Right renal pelvis (tissue), 4 donors: ENCODE measurements at regions not wholly inside any gene's neighbourhood (a gene's known extent, or its start where the extent isn't known, plus 50 kb on each side); places are given as distances from the start of the nearest gene placed in this dataset.
"Not testable (repeated sequence)": the region's sequence is repeated elsewhere in the genome, so short reads cannot be mapped to it uniquely, and the experiment has no call there.

Experiments used
- DNase-seq, 4 donors: peaks; one replicate each; pipeline ENCODE4 v3.0.0-alpha.2; 2013; ENCODE audit warnings: low read depth in 4 of 4, low spot score in 3 of 4, missing footprints in 1 of 4

DNA sequence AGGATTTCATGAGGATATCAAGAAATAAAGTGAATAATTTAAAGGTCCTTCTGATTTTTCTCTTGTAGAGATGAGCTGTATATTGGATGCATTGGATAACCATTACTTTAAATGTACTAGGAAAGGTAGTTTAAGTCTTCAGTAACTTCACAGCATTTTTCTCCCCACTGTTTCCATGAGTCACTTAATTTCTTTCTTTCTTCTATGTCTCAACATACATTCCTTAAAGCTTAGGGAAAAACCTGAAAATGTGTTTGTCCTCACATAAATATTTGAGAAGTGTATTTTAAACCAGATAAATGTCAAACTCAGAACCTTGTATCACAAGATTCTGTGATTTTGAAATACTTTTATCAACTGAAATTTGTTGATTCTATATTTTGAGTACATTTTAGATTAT lies 1970.2 kb upstream of the FLRT2 start:
- DNase-seq = no peak

DNA sequence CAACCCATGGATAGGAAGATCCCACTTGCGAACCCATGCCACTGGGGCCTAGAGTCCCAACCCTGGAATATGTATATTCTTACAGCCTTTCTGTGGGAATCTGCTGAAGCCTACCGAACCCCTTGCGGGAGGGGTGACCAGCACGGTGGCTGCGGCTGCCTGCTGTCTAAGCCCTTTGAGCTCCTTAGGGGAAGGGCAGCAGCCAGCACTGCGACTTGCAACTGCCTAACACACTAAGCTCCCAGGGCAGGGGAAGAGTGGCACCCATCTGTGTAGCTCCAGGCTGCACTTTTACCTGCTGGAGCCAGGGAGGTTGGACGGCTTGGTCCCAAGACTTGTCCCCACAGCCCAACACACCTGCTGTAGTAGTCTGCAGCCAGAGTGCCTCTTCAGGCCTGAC lies 1968.7 kb upstream of the FLRT2 start:
- DNase-seq = no peak

DNA sequence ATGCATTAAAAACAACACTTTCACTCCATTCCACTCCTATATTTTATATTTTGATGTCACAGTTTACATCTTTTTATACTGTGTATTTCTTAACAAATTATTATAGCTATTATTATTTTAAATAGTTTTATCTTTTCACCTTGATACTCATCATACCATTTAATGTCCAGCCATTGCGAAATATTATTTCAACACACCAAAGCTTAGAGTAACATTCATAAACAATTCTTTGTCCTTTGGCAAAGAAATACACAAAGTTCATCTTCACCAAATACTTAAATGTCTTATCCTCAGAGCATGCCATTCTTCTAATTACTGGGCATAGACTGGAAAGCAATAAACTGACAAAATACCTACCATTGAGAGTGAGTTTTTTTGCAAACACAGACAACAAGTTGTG lies 1963.4 kb upstream of the FLRT2 start:
- DNase-seq = no peak

DNA sequence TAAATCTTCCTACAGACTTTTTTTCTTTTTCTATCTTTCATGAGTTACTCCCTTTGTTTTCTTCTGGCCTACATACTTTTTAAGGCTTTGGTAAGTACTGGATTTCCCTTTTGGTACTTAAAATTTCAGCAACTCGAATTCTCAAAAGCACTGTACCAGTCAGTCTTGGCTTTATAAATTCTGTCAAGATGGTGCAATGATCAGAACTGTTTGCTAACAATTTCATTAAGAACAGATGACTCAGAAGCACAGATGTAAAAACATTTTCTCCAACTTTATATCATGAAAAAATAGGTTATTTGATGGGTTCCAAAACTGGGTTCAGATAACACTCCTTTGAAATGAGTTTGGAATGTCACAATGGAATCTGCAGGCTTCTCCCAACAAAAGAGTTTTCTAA lies 1961.8 kb upstream of the FLRT2 start:
- DNase-seq = no peak

DNA sequence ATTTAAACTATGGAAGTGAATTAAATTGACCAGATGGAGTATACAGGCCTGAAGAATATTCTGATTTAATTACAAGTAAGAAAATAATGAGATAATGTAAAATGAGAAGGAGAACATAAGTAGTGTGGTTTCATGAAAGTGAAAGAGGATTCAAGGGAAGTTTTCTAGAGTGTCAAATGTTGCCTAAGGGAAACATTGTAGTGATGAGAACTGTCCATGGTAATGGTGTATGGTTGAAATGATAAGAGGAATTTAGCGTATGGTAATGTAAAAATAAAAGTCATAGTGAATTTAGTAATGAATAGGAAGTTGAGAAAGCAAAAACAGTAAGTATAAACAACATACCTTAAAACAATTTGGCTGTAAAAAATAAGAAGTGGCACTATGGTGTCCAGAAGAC lies 1954.6 kb upstream of the FLRT2 start:
- no peak for DNase-seq

DNA sequence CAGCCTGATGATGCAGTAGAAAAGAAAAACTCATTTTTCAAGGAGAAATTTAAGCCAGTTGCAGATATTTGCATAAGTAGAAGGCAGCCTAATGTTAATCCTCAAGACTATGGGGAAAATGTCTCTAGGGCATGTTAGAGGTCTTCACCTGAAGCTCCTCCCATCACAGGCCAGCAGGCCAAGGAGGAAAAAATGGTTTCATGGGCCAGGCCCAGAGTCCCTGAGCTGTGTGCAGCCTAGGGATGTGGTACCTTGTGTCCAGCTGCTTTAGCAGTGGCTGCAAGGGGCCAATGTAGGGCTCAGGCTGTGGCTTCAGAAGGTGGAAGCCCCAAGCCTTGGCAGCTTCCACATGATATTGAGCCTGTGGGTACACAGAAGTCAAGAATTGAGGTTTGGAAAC lies 1946.7 kb upstream of the FLRT2 start:
- DNase-seq = no peak

DNA sequence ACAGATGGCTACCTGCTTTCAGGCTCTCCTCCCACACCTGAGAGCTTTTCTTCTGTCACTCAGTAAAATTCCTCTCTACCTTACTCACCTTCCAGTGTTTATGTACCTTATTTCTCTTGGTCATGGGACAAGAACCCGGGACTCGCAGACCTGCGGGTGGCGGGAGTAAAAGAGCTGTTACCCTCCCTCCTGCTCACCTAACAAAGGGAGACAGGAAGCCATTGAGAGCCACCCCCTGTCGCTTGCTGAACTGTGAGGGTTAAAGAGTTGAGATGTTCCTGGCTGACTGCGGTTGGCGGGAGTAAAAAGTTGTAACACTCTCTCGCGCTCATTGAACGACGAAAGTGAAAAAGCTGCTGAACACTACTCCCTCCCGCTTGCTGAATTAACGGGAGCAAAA lies 1935.1 kb upstream of the FLRT2 start:
- DNase-seq = no peak

DNA sequence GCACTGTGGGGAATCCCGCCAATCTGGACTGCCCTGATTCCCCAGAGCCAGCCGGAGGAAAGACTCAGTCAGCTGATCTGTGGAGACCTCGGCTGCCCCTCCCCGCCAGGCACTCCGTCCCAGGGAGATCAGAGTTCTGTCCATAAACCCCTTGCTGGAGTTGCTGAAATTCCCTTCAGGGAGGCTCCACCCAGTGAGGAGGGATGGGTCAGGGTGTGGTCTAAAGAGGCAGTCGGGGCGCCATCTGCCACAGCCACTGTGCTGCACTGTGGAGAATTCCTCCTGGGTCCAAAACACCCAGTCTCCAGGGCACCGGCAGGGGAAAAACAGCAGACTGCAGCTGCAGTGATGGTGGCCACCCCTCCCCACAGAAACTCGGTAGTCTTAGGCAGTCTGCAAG lies 1922.3 kb upstream of the FLRT2 start:
- DNase-seq = no peak

DNA sequence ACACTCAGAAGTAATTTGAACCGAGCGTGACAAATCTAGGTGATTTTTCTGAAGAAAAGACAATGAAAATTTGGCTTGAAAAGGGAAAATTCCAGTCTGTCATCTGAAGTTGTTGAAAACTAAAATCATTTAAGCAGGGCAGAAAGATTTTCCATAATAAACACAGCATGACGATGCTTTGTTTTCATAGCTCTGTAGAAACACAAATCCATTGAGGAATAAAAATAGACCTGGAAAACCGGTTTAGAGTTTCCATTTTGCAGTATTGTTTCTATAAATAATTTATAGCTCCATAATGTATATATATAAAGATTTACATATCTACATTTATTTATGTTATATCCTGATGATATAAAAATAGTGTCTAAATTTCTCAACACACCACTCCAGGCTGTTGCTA lies 1918.5 kb upstream of the FLRT2 start:
- DNase-seq = no peak

DNA sequence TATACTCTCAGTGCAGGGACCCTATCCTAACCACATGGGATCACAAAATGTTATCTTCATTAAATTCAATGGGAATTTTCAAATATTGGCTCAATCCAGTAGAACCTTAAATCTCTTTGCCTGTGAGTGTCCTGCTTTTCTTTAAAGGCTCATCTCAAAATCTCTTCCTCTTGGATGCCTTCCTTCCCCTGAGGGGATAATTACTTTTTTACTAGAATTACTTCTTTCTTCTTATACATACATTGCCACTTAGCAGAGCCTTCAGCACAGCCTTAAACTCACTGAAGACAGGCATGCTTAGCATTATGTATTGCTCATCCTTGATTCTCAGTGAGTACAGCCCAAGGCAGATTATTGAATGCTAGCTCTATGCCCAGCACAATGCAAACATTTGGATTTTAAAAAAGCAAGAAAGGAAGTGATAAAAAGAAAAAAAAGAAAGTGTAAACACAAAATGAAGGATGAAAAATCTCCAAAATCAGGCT lies 1918.0 kb upstream of the FLRT2 start:
- no peak for DNase-seq

DNA sequence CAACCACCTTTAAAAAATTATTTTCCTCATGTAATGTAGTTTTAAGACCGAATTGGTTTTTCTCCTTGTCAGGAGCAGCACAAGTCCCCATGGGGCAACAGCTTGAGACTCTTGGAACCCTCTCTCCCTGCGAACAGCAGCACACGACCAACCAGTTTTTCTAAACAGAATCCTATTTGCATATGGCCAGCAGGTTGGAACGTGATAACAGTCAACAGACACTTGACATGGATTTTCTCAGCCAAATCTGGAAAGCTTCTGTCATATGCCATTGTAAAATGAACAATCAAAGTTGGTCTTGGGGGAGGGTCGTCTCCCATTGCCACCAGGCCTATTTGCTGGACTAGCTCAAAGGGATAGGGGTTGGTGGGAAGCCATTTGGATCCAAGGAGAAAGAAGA lies 1915.0 kb upstream of the FLRT2 start:
- no peak for DNase-seq

DNA sequence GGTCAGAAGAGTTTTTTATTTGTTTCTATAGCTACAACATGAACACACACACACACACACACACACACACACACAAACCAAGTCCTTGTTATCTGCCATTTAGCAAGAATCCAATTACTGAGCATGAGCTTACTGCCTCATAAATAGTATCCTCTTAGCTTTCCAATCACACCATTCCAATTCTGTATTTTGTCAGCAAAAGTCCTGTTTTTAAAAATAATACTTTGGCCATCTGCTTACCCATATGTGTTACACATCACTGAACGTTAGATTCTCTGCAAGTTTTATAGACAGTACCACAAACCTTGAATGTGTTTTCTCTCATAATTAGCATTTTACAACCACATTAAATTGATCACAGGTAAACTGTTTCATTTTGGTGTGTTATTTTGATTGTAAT lies 1905.4 kb upstream of the FLRT2 start:
- DNase-seq = no peak

DNA sequence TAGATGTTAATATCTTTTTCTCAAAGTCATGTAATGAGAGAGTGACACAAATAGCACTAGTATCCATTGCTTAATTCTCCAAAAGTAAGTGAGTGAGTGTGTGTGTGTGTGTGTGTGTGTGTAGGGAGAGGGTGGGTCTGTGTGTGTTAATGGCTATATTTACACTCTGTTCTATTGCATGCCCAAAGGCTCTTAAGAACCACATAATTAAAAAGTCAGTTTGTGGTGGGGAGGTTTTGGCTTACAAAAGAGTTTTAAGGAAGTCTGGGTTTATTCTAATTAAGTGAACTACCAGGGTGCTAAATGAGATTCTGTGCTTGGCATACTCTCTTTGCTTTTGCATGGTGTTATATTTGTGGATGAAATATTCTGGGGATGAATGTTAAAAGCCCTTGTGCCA lies 1897.6 kb upstream of the FLRT2 start:
- no peak for DNase-seq

DNA sequence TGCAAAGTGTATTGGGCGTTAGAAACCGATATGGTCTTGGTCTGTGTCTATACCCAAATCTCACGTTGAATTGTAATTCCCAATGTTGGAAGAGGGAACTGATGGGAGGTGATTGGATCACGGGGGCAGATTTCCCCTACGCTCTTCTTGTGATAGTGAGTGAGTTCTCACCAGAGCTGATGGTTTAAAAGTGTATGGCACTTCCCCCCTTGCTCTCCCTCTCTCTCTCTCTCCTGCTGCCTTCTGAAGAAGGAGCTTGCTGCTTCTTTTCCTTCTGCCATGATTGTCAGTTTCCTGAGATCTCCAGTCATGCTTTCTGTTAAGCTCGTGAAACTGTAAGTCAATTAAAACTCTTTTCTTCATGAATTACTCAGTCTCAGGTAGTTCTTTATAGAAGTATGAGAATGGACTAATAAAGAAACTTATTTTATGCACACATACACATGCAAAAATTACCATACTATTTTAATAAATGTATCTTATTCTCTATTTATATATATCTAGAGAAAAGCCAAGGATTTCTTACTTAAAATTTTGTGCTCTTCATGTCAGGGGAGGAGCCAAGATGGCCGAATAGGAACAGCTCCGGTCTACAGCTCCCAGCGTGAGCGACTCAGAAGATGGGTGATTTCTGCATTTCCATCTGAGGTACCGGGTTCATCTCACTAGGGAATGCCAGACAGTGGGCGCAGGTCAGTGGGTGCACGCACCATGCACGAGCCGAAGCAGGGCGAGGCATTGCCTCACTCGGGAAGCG lies 1891.0 kb upstream of the FLRT2 start:
- DNase-seq = no peak

DNA sequence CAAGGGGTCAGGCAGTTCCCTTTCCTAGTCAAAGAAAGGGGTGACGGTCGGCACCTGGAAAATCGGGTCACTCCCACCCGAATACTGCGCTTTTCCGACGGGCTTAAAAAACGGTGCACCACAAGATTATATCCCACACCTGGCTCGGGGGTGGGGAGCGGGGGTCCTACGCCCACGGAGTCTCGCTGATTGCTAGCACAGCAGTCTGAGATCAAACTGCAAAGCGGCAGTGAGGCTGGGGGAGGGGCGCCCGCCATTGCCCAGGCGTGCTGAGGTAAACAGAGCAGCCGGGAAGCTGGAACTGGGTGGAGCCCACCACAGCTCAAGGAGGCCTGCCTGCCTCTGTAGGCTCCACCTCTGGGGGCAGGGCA lies 1890.5 kb upstream of the FLRT2 start:
- DNase-seq = not testable (repeated sequence)

DNA sequence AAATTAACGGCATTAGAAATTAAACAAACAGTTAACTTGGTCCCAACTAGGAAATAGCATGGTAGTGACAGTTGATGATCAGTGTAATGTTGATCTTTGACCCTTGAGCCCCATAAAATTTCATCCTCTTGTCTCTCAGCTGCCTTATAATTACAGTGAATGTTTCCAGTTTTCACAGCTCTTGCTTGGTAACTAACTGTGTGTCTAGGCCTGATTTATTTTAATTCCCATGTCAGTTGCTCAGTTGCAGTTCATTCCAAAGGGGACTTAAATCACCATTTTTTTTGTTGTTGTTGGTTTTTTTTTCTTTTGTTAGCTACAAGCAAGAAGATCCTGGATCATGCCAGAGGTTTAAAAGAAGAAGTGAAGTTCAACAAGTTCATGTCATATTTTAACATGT lies 1883.7 kb upstream of the FLRT2 start:
- DNase-seq = no peak

DNA sequence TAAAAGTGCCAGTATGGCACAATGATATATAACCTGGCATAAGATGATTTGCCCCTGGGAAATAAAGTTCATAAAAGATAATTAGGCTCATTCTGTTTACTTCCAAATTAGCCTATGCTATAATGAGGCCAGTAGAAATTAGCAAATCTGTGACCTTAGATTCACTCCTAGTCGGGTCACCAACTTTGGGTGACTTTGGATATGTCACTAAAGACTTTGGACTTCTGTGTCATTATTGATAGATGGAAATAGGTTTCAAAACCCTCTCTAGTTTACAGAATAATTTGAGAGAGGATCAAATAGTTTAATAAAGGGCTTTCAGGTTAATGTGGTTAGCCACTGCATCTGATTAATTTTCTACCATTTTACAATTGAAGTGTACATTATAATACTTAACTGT lies 1869.3 kb upstream of the FLRT2 start:
- DNase-seq = no peak

DNA sequence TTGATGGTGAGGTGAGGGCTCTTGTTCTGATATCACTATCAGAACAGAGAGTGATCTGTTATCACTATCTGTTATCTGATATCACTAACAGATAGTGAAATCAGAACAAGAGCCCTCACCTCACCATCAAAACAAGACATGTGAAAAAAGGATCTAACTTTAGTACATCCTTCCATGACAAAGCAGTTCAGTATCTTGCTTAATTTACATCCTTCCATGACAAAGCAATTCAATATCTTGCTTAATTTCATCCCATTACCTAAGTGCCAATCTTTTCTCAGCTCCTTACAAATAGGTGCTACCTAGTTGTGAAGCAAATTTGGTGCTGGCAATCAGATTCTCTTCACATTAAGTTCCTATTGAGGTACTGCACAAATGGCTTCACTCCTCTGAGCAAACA lies 1865.6 kb upstream of the FLRT2 start:
- DNase-seq = no peak

DNA sequence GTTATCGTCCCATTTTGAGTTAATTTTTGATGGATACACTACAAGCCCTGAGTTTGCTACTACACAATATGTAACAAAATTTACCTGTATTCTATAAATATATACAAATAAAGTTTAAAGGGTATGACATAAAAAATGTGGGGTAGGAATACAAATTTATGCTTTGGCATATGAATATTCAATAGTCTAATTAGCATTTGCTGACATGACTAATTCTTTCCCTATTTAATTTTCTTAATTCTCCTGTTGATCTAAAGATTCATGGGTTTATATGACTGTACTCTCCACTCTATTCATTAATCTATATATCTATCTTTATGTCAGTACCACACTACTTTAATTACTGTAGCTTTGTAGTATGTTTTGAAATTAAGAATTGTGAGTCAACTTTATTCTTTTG lies 1840.7 kb upstream of the FLRT2 start:
- no peak for DNase-seq

DNA sequence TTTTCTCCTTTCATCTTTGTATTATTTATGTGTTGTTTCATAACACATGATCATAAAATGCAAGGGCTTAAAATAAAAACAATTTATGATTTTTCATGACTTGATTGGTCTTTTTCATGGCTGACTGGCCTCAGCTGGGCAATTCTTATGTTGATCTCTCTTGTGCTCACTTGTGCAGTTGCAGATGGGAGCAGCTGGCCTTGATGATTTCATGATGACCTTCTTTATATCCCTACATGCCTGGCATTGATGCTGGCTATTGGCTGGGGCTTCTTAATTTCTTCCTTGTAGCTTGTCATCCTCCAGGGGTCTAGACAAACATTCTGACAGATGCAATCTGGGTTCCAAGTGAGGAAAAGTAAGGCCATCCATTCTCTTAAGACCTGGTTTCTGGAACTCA lies 1832.8 kb upstream of the FLRT2 start:
- DNase-seq = no peak

DNA sequence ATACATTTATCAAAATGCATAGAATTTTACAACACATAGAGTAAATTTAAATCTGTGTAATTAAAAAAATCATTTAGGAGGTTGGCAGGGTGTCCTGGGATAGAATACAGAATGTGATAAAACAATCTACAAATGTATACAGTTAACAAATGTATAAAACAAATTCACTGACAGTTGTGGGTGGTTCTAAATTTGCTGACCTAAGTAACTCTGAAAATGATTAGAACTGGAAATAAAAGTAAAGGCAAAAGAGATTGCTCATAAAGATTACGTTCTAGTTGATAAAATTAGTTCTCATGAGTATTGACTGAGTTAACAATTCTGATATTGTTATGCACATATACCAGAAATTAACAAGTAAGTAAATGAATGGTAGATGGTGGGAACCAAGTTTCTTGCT lies 1827.3 kb upstream of the FLRT2 start:
- no peak for DNase-seq

DNA sequence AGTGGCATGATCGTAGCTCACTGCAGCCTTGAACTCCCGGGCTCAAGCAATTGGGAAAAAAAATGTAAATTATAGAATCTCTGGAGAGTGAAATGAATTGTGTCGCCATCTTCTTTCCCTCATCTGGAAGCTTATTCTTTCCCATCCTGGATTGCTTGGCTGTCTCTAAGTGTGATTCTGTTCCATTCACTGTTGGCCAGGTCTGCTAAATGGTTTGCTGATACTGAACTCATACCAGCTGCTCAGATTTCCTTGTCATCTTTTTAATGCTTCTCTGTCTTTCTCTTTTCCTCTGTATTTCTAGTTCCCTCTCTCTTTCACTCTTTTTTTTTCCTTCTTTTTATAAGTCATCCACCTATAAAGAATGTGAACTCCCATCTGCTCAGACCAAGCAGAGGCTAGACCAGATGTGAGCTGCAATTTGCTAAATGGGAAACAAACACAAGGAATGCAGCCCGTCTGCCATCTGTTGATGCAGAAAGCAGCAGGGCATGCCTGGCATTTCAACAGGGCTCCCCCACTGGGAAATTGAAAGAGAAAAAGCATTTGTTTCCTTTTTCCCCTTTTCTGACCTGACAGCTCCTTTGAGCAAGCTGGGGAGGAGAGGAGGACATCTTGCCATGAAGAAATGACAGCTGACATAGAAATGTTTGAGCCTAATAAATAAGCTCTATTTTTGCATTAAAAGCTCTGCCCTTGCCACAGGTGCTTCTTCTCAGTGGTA lies 1823.6 kb upstream of the FLRT2 start:
- DNase-seq = no peak
